Glomerular visceral epithelial cell (primary cell): ENCODE measurements at regions not wholly inside any gene's neighbourhood (a gene's known extent, or its start where the extent isn't known, plus 50 kb on each side); places are given as distances from the start of the nearest gene placed in this dataset.

Experiments used
- DNase-seq: peaks from one replicate; pipeline ENCODE4 v3.0.0-alpha.2; 2016; ENCODE audit errors: extremely low spot score

- DNase-seq, result no peak
These were observed 440.9 kb downstream of the BTBD3 start for GRCh38 chr20:12358655-12359009.

- DNase-seq, result no peak
These were observed 454.3 kb downstream of the BTBD3 start for GRCh38 chr20:12371990-12372389.

DNA sequence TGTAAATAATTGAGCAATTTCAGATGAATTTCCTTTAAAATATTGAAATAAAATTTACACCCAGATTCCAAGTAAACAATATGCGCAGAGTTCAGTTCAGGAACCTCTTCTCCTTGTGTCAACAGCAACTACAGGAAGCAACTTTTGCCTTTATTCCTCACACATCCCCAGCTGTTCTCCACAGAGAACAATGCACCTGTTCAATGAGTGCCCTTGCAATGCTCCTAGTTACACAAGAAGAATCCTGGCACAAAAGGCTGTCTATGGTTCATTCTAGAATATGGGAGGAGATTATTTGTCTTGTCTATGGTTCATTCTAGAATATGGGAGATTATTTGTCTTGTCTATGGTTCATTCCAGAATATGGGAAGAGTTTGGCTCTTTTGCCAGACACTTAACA, 454.9 kb downstream of the BTBD3 start:
- no peak for DNase-seq

DNA sequence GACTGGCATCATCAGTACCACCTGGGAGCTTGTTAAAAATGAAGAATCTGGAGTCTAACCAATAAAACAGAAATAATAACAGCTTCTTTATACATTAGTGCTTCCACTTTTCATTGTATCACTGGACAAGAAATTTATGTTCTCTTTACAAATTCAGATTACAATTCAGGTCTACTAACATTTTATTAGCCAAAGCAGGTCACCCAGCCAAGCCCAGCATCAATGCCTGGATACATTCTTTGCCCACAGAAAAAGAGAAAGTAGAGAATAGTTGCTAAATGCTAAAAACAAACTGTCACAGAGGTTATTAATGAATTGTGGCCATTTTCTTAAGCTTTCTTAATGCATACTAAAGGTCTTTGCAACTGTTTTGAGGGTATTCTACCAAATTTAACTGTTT, 458.3 kb downstream of the BTBD3 start:
- DNase-seq, result no peak

DNA sequence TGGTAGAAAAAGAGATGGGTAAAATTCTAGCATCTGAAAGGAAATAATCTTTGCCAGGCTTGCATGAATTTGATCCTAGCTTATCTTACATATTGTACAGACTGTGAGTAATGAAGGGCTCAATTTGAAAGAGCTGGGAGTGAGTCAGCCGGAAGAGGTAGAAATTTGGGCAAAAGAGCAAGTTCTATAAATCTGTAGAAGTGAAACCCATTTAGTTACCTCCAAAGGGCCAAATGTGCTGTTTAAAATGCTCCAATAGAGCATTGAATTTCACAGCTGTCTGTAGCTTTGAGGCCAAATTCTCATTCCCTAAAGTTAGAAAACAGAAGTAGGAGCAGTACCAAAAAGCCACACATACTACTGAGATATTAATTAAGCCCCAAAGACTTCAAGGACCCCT, 466.1 kb downstream of the BTBD3 start:
- DNase-seq, result no peak

DNA sequence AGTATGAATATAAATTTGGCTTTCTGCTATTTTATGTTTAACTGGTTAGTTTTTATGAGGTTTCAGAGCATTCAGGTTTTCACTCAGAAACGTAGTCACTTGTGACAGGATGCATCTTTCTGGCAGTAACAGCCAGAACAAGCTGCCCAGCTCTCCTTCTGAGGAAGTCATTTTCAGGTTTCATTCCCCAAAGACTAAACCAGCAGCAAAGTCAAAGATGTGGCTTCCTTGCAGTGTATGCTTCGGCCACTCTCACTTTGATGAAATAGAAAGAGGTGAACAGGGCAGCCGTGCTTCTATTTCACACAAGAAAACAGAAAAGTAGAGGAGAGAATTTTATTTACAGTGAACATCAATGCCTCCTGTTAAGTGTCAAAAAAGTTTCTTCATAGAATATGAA, 469.1 kb downstream of the BTBD3 start:
- DNase-seq, result no peak

DNA sequence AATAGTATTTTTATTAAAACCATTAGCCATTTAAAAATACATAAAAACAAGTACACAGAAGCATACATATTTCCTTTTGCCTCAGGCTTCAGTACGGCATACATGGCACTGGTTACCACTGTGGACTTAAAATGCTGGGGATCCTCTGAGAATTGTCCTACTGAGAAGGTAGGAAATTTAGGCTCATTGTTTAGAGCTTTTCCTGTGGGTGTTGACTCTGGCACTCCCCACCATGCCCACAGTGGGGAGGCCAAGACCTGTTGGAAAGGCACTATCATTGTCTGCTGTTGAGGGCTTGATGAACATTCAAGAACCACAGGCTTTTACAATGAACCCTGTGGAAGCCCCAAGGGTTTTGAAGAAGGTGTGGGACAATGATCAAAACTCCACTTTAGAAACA, 473.4 kb downstream of the BTBD3 start:
- DNase-seq, result no peak

DNA sequence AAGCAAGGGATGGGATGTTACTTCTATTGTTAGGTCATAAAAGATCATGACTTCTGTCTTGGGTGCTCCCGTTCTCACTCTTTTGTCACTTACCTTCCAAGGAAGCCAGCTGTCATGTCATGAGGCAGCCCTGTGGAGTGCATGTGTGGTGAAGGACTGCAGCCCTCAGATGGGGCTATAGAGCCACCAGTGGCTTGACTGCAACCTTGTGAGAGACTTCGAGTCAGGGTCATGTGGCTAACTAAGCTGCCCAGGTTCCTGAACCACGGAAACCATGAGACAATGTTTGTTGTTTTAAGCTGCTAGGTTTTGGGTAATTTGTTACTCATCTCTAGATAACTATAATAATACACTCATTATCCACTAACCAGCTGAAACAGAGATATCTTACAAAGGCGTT, 477.1 kb downstream of the BTBD3 start:
- DNase-seq, result no peak

- DNase-seq, result no peak
These were observed 477.7 kb downstream of the BTBD3 start for GRCh38 chr20:12395353-12395752.

DNA sequence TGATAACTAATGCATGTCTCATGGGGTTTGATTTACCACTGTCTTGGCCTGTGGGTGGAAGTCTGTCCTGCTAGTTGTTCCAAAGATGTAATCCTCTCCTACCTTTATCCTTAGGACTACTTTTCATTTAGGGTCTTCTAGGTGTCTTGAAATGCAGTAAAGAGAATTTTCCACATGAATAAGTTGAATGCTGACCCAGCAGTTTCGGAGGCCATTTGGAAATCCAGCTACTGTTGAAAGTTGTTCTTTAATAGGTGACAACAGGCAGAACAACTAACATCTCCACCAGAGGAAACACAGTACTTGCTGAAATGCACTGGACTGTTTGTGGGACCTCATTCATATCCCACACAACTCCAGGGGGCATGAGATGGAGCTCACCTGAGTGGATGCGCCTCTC, 478.1 kb downstream of the BTBD3 start:
- DNase-seq, result no peak

GRCh38 chr20:12399110-12399836, 481.6 kb downstream of the BTBD3 start:
- DNase-seq, result no peak

- DNase-seq, result no peak
These were observed 487.2 kb downstream of the BTBD3 start for GRCh38 chr20:12404941-12405340.

DNA sequence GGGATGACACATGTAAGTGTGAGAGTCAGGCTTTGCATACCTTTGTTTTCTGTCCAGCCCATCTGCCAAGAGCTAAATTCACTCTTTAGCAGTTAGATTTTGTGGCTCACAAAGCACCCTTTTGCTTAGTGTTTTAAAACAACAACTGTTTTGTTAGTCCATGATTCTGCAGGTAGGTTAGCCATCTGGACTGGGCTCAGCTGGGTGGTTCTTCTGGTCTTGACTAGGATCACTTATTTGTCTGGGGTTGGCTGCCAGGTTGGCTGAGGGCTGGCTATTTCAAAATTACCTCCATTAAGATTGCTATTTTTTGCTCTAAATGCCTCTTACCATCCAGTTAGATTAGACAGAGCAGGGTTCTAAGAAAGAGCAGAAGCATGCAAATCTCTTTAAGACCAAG, 489.3 kb downstream of the BTBD3 start:
- DNase-seq, result no peak

- no peak for DNase-seq
These were observed 491.8 kb downstream of the BTBD3 start for GRCh38 chr20:12409501-12409900.

DNA sequence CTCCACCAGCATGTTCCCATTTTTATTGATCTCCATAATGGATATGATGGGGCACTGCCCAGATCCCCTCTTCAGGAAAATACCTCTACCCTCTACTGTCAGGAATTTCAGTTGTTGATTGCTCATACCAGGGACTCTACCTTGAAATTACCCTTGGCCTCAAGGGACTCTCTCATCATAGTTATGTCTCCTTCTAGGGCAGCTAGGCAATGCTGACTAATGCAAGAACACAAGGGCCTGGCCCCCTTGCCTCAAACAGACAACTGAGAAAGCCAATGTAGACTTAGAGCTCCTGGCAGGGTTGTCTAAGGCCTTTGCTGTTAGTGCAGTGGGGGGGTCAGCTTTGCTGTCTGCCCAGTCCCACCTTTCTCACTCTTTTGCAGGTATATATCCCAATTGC, 493.1 kb downstream of the BTBD3 start:
- DNase-seq, result no peak

DNA sequence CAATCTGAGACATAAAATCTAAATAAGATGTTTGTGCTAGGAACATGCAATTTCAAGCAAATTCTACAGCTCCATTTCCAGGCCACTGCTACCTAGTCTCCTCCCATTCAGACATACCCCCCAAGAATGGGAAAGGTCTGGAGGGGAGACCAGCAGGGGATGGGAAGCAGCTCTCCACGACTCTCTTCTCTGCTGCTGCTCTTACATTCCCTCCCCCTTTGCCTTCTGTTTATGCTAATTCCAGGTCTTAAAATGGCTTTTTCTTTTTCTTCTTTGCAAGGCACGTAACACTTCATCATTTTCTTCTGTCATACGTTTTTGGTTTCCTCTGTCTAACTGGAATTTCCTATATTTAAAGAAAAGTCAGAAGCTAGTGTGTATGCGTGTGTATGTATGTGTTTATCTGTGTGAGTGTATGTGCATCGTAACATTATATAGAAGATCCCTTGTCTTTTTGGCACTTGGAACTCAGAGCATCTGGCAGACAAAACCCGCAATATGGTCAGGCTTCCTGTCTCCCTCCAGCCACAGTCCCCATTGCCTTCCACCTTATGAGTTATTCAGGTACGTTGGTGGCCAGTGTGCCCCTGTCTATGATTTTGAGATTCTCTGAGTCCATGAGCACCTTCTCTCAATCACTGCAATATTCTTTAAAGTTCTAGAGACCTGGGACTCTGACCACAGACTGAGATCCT, 493.7 kb downstream of the BTBD3 start:
- no peak for DNase-seq

GRCh38 chr20:12413116-12413515, 495.4 kb downstream of the BTBD3 start:
- DNase-seq, result no peak

DNA sequence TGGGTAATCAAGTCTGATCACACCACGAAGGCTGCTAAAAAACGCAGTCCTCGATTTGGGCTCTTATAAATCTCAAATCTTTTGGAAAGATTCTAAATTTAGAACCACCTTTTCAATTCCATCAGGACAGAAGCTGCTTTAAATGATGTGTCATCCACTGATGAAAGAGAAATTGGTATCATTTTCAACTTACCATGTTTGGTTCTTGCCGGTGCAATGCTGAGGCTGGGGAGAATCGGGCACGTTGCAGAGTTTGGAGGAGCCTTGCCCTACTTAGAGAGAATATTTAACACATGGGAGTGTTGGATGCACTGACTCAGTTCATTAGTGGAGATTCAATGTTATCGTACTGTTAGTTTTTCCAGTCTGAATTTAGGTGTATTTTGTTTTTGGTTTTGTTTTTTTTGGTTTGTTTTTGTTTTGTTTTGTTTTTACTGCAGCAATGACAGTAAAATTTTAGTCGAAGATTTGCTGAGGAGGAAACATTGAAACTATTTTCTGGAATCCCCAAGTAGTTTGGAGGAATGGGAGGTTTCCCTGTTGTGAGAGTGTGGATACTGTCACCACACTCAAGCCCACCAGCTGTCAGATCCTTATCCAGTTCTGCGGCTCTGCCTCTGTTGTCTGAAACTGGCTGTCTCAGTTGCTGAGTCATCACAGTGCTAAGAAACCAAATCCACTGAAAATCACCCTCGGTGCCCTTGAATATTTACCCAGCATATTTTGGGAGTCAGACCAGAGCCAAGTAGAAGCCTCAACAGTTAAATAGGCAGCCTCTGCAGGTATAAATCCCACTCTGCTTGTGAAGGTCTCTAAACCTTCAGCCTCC, 497.0 kb downstream of the BTBD3 start:
- no peak for DNase-seq

GRCh38 chr20:12416281-12416680, 498.6 kb downstream of the BTBD3 start:
- no peak for DNase-seq

DNA sequence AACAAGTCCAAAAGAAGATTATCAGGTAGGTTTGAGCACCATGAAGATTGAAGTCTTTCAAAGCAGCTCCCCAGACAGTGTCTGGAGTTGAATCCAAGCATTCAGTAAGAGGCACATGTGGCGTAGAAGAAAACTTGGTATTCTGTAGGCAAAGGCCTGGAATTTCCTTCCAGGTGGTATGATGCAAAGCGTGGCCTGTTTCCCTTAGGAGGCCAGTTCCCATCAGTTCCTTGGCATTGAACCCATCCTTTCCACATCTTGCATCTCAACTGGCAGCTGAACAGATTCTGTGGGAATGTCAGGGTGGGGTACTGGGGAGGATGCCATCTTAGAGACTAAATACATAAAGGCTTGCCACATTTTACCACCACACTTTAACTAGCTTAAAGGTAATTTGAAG, 516.0 kb downstream of the BTBD3 start:
- no peak for DNase-seq

- DNase-seq, result no peak
These were observed 517.0 kb downstream of the BTBD3 start for GRCh38 chr20:12434672-12435071.

DNA sequence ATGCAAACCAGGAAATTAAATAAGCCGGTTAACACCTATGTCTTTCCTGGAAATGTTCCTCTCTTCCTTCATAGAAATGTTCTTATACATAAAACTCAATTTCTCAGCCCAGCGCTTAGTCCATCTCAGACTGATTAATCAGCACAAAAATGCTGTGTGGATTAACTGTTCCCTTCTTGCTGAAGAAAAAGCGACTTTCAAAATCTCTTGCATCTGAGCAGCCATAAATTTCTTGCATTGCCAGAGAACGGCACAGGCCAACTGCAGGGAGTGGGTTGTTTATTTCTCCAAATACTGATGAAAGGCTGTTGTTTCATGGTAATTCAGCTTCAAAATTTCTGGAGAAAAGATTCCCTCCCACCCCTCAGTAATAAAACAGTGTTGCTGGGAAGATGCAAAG, 517.6 kb downstream of the BTBD3 start:
- DNase-seq, result no peak

DNA sequence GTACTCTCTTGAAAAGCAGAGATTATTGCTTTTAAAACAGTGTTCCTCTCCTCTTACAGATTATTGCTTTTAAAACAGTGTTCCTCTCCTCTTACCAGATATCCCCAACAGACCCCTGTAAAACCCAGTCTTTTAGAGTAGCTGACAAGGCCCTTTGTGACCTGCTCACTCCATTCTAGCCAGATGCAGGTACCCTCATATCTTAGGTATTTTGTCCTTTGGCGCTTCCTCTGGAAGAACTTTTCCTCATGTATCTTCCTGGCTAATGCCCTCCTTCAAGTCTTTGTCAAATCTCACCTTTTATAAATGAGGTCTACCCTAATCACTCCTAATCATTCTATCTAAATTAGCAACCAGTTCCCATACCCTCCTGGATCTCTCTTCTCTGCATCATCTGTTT, 536.0 kb downstream of the BTBD3 start:
- no peak for DNase-seq
